HL-60/S4 treated with retinoic acid at 250 ng/mL for 4 days and 3 days (cell line): ENCODE measurements at regions not wholly inside any gene's neighbourhood (a gene's known extent, or its start where the extent isn't known, plus 50 kb on each side); places are given as distances from the start of the nearest gene placed in this dataset.
"Not testable (repeated sequence)": the region's sequence is repeated elsewhere in the genome, so short reads cannot be mapped to it uniquely, and the experiment has no call there.

ENCODE experiments used
- in situ Hi-C: fragments of 300-500 bp; cut with MboI; formaldehyde crosslinking; loops from 2 replicates; pipeline ENCODE4 v1.7.0; 2022; ENCODE audit warnings: low sequenced_read_pairs

DNA sequence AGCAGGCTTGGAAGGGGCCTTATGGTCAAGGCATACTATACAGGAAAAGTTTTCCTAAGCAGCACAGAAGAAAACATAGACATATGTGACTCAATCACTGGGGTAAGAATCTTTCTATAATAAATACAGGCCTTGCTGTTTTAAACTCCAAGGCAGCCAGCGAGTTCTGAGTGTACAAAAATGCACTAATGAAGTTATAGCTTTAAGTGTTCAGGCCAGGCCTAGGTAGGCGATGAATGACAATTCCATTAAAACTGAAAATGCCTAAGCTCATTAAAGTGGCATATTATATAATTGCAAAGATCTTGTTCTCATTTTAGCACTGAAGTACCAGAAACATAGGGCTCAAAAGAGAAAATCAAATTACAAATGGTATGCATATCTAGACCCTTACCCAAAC is 716.4 kb upstream of the HS3ST1 start:
- in situ Hi-C loops = no loop called here

DNA sequence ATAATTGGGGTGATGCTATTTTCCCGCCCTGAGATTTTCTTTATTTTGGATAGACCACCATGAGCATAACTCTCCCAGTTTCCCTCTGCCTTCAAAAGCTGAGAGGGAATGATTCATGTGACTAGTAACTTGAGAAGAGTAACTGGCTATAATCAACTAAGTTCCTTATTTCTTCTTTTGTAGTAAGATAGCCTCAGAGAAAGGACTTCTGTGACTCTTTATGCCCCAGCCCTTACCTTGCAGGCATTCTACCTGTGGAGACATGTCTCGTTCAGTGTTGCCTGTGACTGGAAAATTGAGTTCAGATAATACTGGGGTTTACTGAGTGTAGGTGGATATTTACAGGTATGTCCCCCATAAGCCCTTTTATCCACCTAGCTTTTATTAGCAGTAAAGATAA is 715.4 kb upstream of the HS3ST1 start:
- in situ Hi-C loops = no loop called here

DNA sequence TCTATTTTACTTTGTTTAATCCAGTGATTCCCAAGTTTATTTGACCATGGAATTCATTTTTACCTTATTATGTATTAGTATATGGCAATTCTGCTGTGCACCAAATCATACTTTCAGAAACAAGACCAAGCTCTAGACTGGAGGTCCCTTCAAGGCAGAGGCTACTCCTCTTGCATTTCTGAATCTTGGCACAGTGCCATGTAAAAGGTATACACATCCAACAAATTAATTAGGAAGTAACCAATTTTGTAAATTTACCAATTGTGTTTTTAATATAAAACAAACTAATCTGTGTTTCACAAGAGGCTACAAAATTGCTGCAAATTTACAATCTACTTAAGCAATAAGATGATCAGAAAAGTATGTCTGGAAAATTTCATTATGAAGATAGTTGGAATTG is 712.2 kb upstream of the HS3ST1 start:
- in situ Hi-C loops = no loop called here

DNA sequence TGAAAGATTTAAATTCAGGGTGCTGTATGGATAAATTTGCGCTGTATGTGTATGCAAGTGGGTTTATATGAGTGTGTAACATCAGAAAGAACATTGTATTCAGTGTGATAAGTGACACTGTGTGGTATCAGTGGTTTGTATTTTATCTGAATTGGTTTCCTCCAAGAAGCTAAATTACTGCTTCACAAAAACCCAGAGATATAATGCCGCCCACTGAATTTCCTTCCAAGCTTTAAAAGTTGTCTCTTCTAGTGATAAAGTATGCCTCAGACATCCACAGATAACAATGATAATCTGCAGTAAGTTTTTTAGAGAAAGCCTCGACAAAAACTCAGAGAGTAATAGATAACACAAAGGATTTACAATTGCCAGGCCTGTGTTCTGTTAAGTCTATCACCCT is 710.6 kb upstream of the HS3ST1 start:
- in situ Hi-C loops = no loop called here

DNA sequence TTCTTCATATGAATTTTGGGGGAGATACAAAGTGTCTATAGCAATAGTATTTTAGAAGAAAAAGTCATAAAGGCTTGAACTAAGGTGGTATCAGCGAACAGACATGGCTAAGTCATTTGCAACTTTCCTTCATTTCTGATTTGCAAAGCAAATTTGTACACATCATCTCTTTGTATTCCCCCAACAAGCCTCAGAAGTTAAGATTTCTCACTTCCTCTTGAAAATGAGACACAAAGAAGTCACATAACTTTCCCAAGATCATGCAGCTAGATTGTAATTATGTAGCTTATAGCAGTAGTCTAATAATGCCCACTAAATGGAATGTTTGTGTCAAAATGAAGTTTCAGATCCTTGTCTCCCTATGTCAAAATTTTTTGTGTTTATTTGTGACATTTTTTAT is 709.8 kb upstream of the HS3ST1 start:
- in situ Hi-C loops = no loop called here

DNA sequence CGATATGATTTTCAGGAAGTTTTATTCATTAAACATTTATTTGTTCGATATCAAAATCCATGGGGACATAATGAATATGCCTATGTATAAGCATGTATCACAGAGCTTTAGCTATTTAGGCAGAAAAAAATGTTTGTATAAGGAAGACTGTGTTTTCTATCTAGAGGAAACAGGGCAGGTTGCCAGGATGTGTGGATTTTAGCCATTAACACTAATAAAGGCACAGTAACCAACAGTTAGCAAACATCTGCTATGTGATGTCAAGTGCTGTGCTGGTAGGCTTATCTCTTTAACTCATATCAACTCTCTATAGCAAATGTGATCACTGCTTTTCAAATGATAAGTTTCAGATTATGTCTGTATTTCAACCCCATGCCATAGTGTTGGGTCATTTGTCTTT is 708.9 kb upstream of the HS3ST1 start:
- in situ Hi-C loops = no loop called here

DNA sequence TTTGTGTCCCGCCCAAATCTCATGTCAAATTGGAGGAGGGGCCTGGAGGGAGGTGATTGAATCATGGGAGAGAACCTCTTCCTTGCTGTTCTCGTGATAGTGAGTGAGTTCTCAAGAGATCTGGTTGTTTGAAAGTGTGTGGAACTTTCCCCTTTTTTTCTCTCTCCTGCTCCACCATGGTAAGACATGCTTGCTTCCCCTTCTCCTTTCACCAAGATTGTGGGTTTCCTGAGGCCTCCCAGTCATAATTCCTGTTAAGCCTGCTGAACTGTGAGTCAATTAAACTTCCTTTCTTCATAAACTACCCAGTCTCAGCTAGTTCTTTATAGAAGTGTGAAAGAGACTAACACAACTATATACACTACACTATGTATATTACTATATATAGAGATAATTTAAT is 697.8 kb upstream of the HS3ST1 start:
- in situ Hi-C loops = no loop called here

DNA sequence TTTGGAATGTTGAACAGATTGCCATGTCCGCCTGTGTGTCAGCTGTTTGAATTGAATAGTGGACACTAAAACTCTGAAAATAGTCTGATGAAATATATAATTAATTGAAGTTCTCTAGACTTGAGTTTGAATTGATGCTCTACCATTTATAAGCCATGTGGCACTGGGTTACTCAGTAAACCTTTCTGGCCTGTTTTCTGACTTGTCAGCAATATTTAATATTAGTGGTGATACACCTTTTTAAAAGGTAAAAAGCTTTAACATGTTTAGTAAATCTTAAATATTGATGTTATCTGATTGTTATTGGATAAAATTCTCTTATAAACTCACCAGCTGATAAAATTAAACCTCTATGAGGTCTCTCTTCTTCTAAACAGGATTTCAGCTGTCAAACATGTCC is 695.4 kb upstream of the HS3ST1 start:
- in situ Hi-C loops = no loop called here

DNA sequence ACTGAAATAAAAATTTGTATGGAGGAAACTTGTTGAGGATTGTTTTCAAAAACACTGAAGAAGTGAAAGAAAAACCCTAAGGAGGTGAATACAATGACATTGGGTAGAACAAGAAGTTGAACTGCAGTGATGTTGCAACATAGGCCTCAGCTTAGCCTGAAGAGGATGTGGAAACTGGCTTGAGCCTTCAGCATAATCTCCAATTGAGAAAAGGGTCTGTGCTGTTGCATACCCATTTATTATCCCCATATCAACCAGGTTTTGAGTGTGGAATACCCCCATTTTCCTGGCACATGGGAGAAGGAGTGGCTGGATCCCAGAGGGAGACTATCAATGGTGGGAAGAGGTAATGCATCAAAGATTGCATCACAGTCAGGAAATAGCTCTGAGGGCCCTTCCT is 695.0 kb upstream of the HS3ST1 start:
- in situ Hi-C loops = no loop called here

DNA sequence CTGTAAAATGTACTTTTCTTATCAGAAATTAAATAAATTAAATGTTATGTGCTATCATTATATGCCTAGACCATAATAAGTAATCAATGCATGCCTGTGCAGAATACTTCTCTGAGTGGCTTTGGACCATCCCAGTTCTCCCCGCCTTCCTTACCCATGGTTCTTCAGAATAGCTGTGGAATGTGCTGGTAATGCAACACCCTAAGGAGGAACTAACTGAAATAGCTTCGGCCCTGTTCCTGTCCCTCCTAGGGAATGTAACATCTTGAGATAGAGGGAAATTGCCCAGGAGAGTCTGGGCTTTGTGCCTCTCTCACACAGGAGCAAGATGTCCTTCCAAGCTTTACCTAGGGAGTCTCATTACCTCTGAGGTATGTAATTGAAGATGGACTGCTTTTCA is 693.6 kb upstream of the HS3ST1 start:
- in situ Hi-C loops = no loop called here

DNA sequence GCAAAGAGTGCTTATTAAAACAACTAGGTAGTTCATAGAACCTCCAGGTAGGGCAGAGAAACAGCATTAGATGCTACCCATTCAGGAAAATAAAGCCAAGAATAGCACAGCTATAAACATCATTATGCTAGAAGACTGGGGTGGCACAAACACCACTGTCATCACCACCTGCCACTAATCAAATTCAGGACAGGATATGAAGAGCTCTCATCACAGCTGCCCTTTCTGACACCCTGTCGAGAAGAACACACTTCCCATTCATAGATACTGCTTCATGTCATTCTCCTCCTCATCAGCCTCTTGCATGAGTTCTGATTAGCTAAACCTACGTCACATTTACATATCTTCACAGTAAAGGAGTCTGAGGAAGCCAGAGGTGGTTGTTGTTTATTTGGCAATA is 692.3 kb upstream of the HS3ST1 start:
- in situ Hi-C loops = no loop called here

DNA sequence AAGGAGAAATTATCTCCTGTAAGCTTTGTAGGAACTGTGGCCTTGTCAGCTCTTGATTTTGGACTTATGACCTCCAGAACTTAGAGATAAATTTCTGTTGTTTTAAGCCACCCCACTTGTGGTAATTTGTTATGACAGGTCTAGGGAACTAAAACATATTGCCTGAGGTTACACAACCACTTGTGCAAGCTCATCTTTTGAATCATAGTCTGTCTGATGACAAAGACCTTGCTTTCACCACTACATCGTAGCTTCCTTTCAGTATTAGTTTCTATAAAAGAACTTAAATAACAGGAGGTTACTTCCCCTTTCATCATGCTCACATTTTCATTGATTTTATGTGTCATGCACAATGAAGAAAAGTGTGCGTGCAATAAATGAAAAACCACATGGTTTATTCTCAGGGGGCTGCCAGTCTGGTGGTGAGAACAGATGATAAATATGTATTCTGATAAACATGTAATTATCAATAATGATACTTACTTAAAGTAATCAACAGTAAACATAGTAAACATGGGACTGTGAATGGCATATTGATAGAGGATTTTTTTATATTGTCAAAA is 690.0 kb upstream of the HS3ST1 start:
- in situ Hi-C loops = no loop called here

DNA sequence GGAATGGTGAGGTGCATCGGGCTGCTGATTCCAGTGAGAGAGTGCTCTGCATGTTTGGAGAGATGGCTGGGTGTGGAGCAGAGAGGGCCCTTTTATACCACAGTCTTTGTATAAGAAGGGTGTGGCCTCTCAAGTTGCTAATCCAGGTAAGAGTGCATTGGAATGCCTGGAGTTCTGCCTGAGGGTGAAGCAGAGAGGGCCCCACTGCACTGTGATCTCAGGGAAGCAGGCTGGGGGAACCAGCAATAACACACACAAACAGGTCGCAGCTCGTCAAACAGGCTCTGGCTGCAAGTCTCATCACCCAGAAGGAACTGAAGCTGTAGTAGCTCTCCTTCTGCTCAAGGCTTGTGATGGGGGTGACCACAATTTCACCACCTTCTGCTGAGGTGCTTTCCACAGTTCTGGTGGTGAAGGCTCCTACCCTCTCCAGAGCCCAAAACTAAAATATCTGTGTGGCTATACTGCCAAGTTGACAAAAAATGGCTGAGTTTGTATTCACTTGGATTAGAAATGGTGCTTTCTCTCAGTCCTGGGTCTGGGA is 687.4 kb upstream of the HS3ST1 start:
- in situ Hi-C loops = no loop called here

DNA sequence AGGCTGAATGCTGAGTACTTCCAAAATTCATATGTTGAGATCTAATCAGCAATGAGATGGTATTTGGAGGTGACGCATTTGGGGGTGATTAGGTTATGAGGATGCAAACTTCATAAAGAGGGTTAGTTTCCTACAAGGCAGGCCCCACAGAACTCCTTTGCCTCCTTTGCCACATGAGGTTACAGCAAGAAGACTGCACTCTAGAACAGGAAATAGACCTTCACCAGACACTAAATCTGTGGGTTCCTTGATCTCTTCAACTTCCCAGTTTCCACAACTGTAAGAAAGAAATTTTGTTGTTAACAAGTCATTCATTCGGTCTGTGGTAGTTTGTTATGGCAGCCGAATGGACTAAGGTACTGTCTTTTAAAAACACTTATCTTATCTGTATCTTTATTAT is 681.9 kb upstream of the HS3ST1 start:
- in situ Hi-C loops = no loop called here

DNA sequence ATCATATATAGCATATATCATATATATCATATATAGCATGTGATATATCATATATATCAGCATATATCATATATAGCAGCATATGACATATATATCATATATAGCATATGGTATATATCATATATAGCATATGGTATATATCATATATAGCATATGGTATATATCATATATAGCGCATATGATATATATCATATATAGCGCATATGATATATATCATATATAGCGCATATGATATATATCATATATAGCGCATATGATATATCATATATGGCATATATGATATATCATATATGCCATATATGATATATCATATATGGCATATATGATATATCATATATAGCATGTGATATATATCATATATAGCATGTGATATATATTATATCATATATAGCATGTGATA is 680.4 kb upstream of the HS3ST1 start:
- in situ Hi-C loops = not testable (repeated sequence)

DNA sequence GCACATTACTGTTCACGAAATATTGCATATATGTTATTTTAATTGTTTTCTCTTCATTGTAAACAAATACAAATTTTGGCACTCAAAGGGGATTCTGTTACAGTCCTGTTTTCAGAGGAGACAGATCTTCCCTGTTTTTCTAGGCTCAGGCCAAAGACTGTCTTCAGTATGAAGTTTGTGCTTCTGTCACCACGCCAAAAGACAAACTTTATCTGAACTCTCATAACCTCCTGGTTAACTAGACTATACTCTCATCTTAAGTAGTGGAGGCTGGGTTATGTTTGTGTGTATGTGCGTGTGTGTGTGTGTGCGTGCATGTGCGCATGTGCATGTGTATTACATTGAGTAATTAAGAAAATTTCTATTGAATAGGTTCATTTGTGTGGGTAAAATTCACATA is 676.8 kb upstream of the HS3ST1 start:
- in situ Hi-C loops = no loop called here

DNA sequence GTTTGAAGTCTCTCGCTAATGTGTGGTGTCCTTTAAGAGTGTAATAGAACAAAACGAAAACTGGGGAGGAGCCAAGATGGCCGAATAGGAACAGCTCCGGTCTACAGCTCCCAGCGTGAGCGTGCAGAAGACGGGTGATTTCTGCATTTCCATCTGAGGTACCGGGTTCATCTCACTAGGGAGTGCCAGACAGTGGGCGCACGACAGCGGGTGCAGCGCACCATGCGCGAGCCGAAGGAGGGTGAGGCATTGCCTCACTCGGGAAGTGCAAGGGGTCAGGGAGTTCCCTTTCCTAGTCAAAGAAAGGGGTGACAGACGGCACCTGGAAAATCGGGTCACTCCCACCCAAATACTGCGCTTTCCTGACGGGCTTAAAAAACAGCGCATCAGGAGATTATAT is 661.2 kb upstream of the HS3ST1 start:
- in situ Hi-C loops = not testable (repeated sequence)

DNA sequence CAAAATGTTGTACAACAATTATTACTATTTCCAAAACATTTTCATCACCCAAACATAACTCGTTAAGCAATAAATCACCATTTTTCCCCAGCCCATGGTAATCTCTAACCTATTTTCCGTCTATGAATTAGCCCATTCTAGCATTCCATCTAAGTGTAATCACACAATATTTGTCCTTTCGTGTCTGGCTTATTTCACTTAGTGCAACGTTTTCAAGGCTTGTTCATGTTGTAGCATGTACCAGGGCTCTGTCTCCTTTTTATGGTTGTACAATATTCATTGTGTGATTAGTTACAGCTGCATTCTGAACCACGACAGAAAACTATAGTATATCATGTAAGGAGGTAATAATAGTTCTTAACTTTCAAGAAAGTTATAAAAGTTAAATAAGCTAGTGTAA is 656.0 kb upstream of the HS3ST1 start:
- in situ Hi-C loops = no loop called here

DNA sequence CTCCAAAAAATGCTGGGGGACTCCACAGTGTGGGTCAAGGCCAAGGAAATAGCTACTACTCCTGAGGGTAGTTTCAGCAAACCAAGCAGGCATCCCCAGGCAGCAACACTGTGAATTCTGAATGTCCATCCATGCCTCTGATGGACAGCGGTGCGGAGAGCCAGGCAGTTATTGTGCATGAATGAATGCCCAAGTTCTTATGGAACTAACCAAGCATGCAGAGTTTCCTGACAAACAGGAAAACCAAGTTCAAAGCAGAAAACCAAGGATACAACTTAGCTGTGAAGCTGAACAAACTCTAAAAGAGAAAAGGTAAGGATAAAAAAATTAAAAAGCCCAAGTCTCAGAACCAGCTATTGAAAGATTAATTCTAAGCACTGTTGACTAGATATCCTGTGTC is 642.6 kb upstream of the HS3ST1 start:
- in situ Hi-C loops = no loop called here

DNA sequence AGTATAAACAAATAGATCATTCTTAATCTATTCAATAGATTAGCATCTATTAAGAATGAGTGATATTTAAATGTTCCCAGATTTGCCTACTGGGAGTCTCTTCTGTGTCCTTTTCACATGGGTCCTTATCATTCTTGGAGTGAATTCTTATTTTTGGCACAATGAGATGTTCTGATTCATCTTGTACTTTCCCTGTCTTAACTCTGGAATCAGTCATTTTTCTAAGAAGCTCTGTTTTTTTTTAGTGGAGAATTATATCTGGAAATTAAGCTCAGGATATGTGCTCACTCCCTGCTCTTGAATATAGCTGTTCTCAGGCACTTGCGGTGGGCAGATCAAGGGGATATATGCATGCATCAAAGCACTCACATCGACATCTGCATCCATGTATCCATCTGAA is 625.3 kb upstream of the HS3ST1 start:
- in situ Hi-C loops = no loop called here

DNA sequence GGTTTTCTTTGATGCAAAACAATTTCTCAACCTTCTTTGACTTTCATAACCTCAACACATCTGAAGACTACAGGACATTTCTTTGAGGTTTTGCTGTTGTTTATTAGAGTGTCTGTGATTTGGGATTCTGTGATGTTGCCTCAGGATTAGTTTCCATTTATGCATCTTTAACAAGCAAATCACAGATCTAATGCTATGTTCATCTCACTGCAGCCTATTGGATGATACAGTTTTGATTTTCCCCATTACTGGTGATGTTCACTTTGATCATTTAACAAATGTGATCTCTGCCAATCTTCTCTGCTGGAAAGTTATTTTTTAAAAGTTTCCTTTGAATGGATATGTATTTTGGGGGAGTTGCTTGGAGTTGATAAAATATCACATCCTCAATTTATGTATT is 624.9 kb upstream of the HS3ST1 start:
- in situ Hi-C loops = no loop called here

DNA sequence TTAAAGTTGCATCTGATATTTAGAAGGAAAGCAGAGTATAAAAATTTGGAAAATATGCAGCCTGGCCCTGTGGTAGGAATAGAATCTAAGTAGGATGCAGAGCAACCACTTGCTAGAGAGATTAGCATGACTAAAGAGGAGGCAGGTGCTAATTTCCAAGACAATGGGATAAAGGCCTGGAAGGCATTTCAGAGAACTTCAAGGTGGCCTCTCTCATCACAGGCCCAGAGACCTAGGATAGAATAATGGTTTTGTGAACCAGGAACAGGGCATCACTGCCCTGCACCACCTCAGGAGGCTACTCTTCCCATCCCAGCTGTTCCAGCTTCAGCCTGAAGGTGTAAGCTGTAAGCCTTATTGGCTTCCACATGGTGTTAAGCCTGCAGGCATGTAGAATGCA is 621.7 kb upstream of the HS3ST1 start:
- in situ Hi-C loops = no loop called here

DNA sequence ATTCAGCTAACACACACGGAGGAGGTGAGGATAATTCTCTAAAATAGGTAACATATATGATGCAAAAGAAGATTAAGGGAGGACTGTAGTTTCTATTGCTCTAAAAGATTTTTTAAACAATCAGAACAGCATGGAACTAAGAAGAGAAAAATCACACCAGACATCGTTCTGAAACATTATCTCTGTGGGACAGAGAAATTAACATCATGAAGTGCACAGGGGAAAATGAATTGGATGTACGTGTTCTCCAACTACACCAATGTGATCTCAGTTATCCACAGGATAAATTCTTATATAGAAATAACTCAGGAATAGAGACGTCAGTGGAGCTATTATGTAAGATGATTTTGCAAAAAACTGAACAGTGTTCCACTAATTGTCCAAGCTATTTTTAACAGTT is 614.1 kb upstream of the HS3ST1 start:
- in situ Hi-C loops = no loop called here

DNA sequence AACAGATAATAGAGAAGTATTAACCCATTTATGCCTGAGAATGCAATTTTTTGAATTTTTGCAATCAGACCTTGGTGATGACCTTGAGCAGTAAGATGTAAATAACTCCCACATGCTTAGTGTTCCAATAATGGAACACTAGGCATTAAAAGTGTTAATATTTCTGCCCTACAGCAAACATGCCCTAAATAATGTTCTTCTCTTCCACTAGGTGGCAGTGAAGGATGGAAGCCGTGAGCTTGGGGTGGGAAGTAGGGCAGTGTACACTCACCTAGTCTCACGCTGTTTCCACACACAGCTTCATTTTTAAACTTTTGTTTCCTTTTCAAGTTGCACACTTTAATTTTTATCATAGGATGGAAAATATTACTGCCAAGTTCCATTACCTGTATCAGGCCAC is 613.1 kb upstream of the HS3ST1 start:
- in situ Hi-C loops = no loop called here
